ENCODE measurements at regions not wholly inside any gene's neighbourhood (a gene's known extent, or its start where the extent isn't known, plus 50 kb on each side); places are given as distances from the start of the nearest gene placed in this dataset.

DNA sequence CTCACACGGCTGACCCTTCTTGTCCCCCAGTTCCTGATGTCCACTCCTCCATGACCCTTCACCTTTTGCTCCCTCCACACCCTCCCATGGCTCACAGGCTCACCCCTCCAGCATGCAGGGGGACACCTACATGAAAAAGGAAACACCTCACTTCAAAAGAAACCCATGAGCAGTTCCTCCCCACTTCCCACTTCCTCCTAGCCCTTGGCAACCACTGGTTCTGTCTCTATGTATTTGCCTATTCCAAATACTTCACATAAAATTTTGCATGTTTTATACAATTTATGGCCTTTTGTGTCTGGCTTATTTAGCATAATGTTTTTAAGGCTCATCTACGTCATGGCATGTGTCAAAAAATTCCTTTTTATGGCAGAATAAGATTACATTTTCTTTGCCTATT is 100.2 kb upstream of the S1PR3 start:
- TF ChIP-seq POLR2A (IDR thresholded peaks at IDR 0.05): no peak
- TF ChIP-seq, protein P1, sequence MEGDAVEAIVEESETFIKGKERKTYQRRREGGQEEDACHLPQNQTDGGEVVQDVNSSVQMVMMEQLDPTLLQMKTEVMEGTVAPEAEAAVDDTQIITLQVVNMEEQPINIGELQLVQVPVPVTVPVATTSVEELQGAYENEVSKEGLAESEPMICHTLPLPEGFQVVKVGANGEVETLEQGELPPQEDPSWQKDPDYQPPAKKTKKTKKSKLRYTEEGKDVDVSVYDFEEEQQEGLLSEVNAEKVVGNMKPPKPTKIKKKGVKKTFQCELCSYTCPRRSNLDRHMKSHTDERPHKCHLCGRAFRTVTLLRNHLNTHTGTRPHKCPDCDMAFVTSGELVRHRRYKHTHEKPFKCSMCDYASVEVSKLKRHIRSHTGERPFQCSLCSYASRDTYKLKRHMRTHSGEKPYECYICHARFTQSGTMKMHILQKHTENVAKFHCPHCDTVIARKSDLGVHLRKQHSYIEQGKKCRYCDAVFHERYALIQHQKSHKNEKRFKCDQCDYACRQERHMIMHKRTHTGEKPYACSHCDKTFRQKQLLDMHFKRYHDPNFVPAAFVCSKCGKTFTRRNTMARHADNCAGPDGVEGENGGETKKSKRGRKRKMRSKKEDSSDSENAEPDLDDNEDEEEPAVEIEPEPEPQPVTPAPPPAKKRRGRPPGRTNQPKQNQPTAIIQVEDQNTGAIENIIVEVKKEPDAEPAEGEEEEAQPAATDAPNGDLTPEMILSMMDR (IDR thresholded peaks at IDR 0.05): no peak
- no peaks in the 10 kb centered on the region for H3K9me3 ChIP-seq
- intact Hi-C loops (cut with DNase I; ENCODE audit: low total_unique reads): no loop called here
- H3K36me3 ChIP-seq: no peaks in the 10 kb centered on the region
- H3K4me3 ChIP-seq: no peak overlapping the region
- no peaks in the 10 kb centered on the region for H3K4me1 ChIP-seq
- H3K27me3 ChIP-seq: no peaks in the 10 kb centered on the region
- H3K27ac ChIP-seq: no peak overlapping the region
- DNase-seq: no peak

DNA sequence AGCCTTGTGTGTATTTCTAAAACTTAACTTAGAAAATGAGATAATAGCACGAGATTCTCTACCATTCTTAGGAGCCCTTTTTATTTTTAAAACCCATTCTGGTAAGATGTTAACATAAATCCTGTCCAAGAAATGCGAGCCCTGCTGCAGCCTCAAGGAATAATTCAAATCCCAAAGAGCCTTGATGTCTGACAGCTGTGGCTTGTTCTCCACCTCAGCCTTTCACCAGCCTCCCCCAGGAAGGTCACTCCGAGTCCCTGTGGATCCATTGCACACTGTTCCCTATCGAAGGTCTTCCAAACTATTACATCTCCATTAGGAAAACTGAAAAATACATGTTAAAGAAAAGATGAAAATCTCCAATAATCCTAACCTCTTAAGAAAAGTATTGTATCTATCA is 98.5 kb upstream of the S1PR3 start:
- TF ChIP-seq, protein P1 (IDR thresholded peaks at IDR 0.05): no peak
- no peak for TF ChIP-seq POLR2A (IDR thresholded peaks at IDR 0.05)
- no peak for DNase-seq
- Histone ChIP-seq H3K4me1 (no peaks in the 10 kb centered on the region), H3K9me3 (no peaks in the 10 kb centered on the region), H3K27ac (no peak overlapping the region), H3K4me3 (no peak overlapping the region), H3K36me3 (no peaks in the 10 kb centered on the region), H3K27me3 (no peaks in the 10 kb centered on the region)
- intact Hi-C loops (cut with DNase I; ENCODE audit: low total_unique reads): no loop called here

DNA sequence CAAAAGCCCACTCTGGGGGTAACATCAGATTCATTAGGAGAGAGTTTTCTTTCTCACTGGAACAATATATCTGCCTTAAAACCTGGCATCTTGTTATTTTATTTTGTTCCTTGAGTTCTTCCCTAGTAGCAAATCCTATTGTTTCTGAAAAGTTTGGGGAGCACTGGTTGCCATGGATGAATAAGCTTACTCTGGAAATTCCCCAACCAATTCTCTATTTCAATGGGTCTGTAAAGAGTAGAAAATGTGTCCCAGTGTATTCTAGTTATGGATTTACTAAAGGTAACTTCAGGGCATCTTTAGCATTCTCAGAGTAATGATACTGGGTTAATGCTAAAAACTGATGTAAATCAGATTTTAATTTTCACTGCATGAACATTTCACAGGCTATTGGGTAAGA is 94.2 kb upstream of the S1PR3 start:
- Histone ChIP-seq H3K27ac (no peak overlapping the region), H3K36me3 (no peaks in the 10 kb centered on the region), H3K27me3 (no peaks in the 10 kb centered on the region), H3K9me3 (no peaks in the 10 kb centered on the region), H3K4me3 (no peak overlapping the region), H3K4me1 (no peaks in the 10 kb centered on the region)
- intact Hi-C loops (cut with DNase I; ENCODE audit: low total_unique reads): no loop called here
- DNase-seq: no peak
- TF ChIP-seq POLR2A (IDR thresholded peaks at IDR 0.05): no peak
- TF ChIP-seq, protein P1 (IDR thresholded peaks at IDR 0.05): no peak

DNA sequence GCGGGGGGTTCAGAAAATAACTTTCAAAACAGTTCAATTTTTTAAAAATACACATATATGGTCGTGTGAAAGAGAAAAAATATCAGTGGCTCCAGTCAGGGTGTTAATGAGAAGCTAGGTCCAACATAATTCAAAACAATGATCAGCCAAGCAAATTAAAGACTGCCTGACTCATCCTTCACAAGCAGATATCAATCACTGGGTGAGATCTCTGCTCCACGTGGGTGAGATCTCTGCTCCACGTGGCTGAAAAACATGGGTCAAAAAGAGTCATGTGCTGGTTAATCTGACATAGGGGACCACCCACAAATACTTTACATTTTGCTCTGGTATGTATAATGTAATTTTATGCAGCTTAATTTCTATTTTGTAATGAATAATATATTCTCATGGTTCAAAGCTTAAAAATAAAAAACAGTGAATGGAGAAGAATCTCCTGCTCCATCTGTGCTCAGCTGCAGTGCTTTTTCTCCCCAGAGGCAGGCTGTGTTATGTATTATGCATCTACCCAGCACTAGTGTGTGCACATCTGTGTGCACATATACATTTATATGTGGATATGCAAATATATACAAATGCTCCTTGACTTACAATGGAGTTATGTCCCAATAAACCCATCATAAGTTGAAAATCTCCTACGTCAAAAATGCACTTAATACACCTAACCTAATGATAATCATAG is 93.1 kb upstream of the S1PR3 start:
- Histone ChIP-seq H3K9me3 (no peaks in the 10 kb centered on the region), H3K27ac (no peak overlapping the region), H3K36me3 (no peaks in the 10 kb centered on the region), H3K27me3 (no peaks in the 10 kb centered on the region), H3K4me3 (no peak overlapping the region), H3K4me1 (no peaks in the 10 kb centered on the region)
- TF ChIP-seq POLR2A (IDR thresholded peaks at IDR 0.05): no peak
- TF ChIP-seq, protein P1 (IDR thresholded peaks at IDR 0.05): no peak
- DNase-seq: no peak
- intact Hi-C loops (cut with DNase I; ENCODE audit: low total_unique reads): no loop called here

- H3K9me3 ChIP-seq: no peaks in the 10 kb centered on the region
- TF ChIP-seq, protein P1 (IDR thresholded peaks at IDR 0.05): no peak
- no peak for TF ChIP-seq POLR2A (IDR thresholded peaks at IDR 0.05)
- H3K27me3 ChIP-seq: no peaks in the 10 kb centered on the region
- no peak overlapping the region for H3K4me3 ChIP-seq
- H3K27ac ChIP-seq: no peak overlapping the region
- no peaks in the 10 kb centered on the region for H3K36me3 ChIP-seq
- H3K4me1 ChIP-seq: no peaks in the 10 kb centered on the region
- intact Hi-C loops (cut with DNase I; ENCODE audit: low total_unique reads): no loop called here
- DNase-seq: no peak
Observed at GRCh38 chr9:88905506-88905905, 85.8 kb upstream of the S1PR3 start.
